ENCODE measurements at regions not wholly inside any gene's neighbourhood (a gene's known extent, or its start where the extent isn't known, plus 50 kb on each side); places are given as distances from the start of the nearest gene placed in this dataset.

- no peaks in the 10 kb centered on the region for H3K27me3 ChIP-seq (ENCODE audit: control insufficient read depth, extremely low read depth, insufficient read depth, low read length)
- no peak for TF ChIP-seq CTCF (optimal IDR thresholded peaks at IDR 0.05 in 1 of 3, IDR thresholded peaks at IDR 0.05 in 1 of 3, conservative IDR thresholded peaks at IDR 0.05 in 1 of 3; ENCODE audit: extremely low read depth in 1 of 3, insufficient read depth in 2 of 3, low read length in 3 of 3)
- no peak for TF ChIP-seq EZH2 (IDR thresholded peaks at IDR 0.05; ENCODE audit: low read length)
- H3K4me2 ChIP-seq (ENCODE audit: control insufficient read depth, extremely low read depth, insufficient read depth, low read depth, low read length) = peak overlapping the region; percentile 3
- H3K27ac ChIP-seq (ENCODE audit: control insufficient read depth, insufficient read depth, low read length) = no peak overlapping the region
- no peaks in the 10 kb centered on the region for H4K20me1 ChIP-seq (ENCODE audit: control insufficient read depth, extremely low read depth, insufficient read depth, low read length)
- H3K36me3 ChIP-seq (ENCODE audit: control insufficient read depth in 2 of 2, extremely low read depth in 1 of 2, insufficient read depth in 2 of 2, low read length in 2 of 2) = no peaks in the 10 kb centered on the region
- H2AFZ ChIP-seq (ENCODE audit: control insufficient read depth, low read length) = no peak overlapping the region
- no peak for DNase-seq (ENCODE audit: low read depth, low spot score)
- H3K9me1 ChIP-seq (ENCODE audit: control insufficient read depth, extremely low read depth, insufficient read depth, low read length) = no peaks in the 10 kb centered on the region
- H3K9ac ChIP-seq (ENCODE audit: control insufficient read depth, extremely low read depth, insufficient read depth, low read length) = no peak overlapping the region
- H3K9me3 ChIP-seq (ENCODE audit: control insufficient read depth, low read depth, low read length) = no peaks in the 10 kb centered on the region
- no peaks in the 10 kb centered on the region for H3K79me2 ChIP-seq (ENCODE audit: control insufficient read depth, insufficient read depth, low read length)
- dilution Hi-C loops (cut with MboI; ENCODE audit: extremely low pct_ligation_motif_present, low sequenced_read_pairs) = no loop called here
- H3K4me1 ChIP-seq (ENCODE audit: control insufficient read depth, extremely low read depth, insufficient read depth, low read length) = peaks cover 31% of the 10 kb centered on the region
- no peak overlapping the region for H3K4me3 ChIP-seq (ENCODE audit: control insufficient read depth in 2 of 3, extremely low read depth in 1 of 3, insufficient read depth in 2 of 3, low read depth in 1 of 3, low read length in 3 of 3)
- peak; percentile 70 for FAIRE-seq
These were observed 97.4 kb upstream of the RBMS3 start for GRCh38 chr3:29183346-29184087.

- Histone ChIP-seq H3K4me3 (ENCODE audit: control insufficient read depth in 2 of 3, extremely low read depth in 1 of 3, insufficient read depth in 2 of 3, low read depth in 1 of 3, low read length in 3 of 3) (no peak overlapping the region), H3K27me3 (ENCODE audit: control insufficient read depth, extremely low read depth, insufficient read depth, low read length) (no peaks in the 10 kb centered on the region), H3K9me1 (ENCODE audit: control insufficient read depth, extremely low read depth, insufficient read depth, low read length) (no peaks in the 10 kb centered on the region), H3K27ac (ENCODE audit: control insufficient read depth, insufficient read depth, low read length) (peak overlapping the region; percentile 79), H3K4me1 (ENCODE audit: control insufficient read depth, extremely low read depth, insufficient read depth, low read length) (peaks cover 31% of the 10 kb centered on the region), H3K9ac (ENCODE audit: control insufficient read depth, extremely low read depth, insufficient read depth, low read length) (no peak overlapping the region), H3K9me3 (ENCODE audit: control insufficient read depth, low read depth, low read length) (no peaks in the 10 kb centered on the region), H4K20me1 (ENCODE audit: control insufficient read depth, extremely low read depth, insufficient read depth, low read length) (no peaks in the 10 kb centered on the region), H3K36me3 (ENCODE audit: control insufficient read depth in 2 of 2, extremely low read depth in 1 of 2, insufficient read depth in 2 of 2, low read length in 2 of 2) (no peaks in the 10 kb centered on the region), H2AFZ (ENCODE audit: control insufficient read depth, low read length) (no peak overlapping the region), H3K79me2 (ENCODE audit: control insufficient read depth, insufficient read depth, low read length) (no peaks in the 10 kb centered on the region), H3K4me2 (ENCODE audit: control insufficient read depth, extremely low read depth, insufficient read depth, low read depth, low read length) (peak overlapping the region; percentile 46)
- DNase-seq (ENCODE audit: low read depth, low spot score) = no peak
- dilution Hi-C loops (cut with MboI; ENCODE audit: extremely low pct_ligation_motif_present, low sequenced_read_pairs) = no loop called here
- no peak for TF ChIP-seq CTCF (optimal IDR thresholded peaks at IDR 0.05 in 1 of 3, IDR thresholded peaks at IDR 0.05 in 1 of 3, conservative IDR thresholded peaks at IDR 0.05 in 1 of 3; ENCODE audit: extremely low read depth in 1 of 3, insufficient read depth in 2 of 3, low read length in 3 of 3)
- TF ChIP-seq EZH2 (IDR thresholded peaks at IDR 0.05; ENCODE audit: low read length) = no peak
- peak; percentile 34 for FAIRE-seq
These were observed 95.2 kb upstream of the RBMS3 start for GRCh38 chr3:29185706-29186105.

Data from keratinocyte (primary cell).